GM19372 (cell line): ENCODE measurements at regions not wholly inside any gene's neighbourhood (a gene's known extent, or its start where the extent isn't known, plus 50 kb on each side); places are given as distances from the start of the nearest gene placed in this dataset.

Experiments
- ATAC-seq: cut with Tn5 transposase; IDR thresholded peaks from one replicate; pipeline ENCODE4 v1.9.1; 2021; ENCODE audit warnings: mild to moderate bottlenecking, low read depth, moderate library complexity; ENCODE audit not compliant: unreplicated experiment

- ATAC-seq, result no peak
These were observed 65.1 kb downstream of the SLC4A3 start for GRCh38 chr2:219692521-219692920.

- ATAC-seq, result no peak
These were observed 67.8 kb downstream of the SLC4A3 start for GRCh38 chr2:219695145-219695709.

- no peak for ATAC-seq
These were observed 70.6 kb downstream of the SLC4A3 start for GRCh38 chr2:219697811-219698747.

GRCh38 chr2:219698748-219699439 lies 71.5 kb downstream of the SLC4A3 start:
- ATAC-seq, result no peak

GRCh38 chr2:219699440-219699821 lies 72.0 kb downstream of the SLC4A3 start:
- ATAC-seq, result no peak

GRCh38 chr2:219701847-219702634 lies 74.6 kb downstream of the SLC4A3 start:
- ATAC-seq, result no peak

GRCh38 chr2:219702796-219703545 lies 75.5 kb downstream of the SLC4A3 start:
- ATAC-seq, result no peak

- no peak for ATAC-seq
These were observed 77.4 kb downstream of the SLC4A3 start for GRCh38 chr2:219704878-219705277.

- ATAC-seq, result no peak
These were observed 79.4 kb downstream of the SLC4A3 start for GRCh38 chr2:219706823-219707281.

- ATAC-seq, result no peak
These were observed 80.3 kb downstream of the SLC4A3 start for GRCh38 chr2:219707496-219708285.

- no peak for ATAC-seq
These were observed 81.9 kb downstream of the SLC4A3 start for GRCh38 chr2:219709331-219709761.

GRCh38 chr2:219713110-219713509 lies 85.7 kb downstream of the SLC4A3 start:
- peak; percentile 57 for ATAC-seq

- ATAC-seq, result no peak
These were observed 87.4 kb downstream of the SLC4A3 start for GRCh38 chr2:219714681-219715400.

- ATAC-seq, result no peak
These were observed 90.6 kb downstream of the SLC4A3 start for GRCh38 chr2:219718066-219718465.

GRCh38 chr2:219719521-219719920 lies 92.1 kb downstream of the SLC4A3 start:
- ATAC-seq, result no peak

- no peak for ATAC-seq
These were observed 93.5 kb downstream of the SLC4A3 start for GRCh38 chr2:219720956-219721355.

GRCh38 chr2:219722276-219722879 lies 94.9 kb downstream of the SLC4A3 start:
- ATAC-seq, result no peak

GRCh38 chr2:219723311-219723710 lies 95.9 kb downstream of the SLC4A3 start:
- no peak for ATAC-seq
